ENCODE measurements at regions not wholly inside any gene's neighbourhood (a gene's known extent, or its start where the extent isn't known, plus 50 kb on each side); places are given as distances from the start of the nearest gene placed in this dataset.

DNA sequence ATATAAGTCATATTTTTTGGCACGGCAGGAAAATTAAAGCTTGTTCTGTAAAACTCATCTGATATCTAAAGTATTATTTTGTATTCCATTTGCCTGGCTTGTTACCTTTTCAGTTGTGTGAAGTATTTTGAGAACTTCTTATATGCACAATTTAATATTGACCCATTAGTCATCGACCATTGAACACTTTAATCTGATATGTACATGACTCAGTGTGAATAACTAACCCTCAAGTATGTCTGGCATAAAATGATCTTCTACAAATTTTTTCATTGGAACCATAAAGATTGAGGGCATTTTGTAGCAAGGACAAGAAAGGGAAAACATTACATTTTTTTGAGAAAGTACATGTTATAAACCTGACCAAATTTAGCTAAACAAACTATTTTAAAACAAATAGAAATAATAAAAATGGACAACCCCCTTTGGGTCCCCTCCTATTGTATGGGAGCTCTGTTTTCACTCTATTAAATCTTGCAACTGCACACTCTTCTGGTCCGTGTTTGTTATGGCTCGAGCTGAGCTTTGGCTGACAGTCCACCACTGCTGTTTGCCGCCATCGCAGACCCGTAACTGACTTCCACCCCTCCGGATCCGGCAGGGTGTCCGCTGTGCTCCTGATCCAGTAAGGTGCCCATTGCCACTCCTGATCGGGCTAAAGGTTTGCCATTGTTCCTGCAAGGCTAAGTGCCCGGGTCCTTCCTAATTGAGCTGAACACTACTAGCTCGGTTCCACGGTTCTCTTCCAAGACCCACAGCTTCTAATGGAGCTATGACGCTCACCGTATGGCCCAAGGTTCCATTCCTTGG is 118.8 kb downstream of the SLC6A15 start:
- TF ChIP-seq, protein P1, sequence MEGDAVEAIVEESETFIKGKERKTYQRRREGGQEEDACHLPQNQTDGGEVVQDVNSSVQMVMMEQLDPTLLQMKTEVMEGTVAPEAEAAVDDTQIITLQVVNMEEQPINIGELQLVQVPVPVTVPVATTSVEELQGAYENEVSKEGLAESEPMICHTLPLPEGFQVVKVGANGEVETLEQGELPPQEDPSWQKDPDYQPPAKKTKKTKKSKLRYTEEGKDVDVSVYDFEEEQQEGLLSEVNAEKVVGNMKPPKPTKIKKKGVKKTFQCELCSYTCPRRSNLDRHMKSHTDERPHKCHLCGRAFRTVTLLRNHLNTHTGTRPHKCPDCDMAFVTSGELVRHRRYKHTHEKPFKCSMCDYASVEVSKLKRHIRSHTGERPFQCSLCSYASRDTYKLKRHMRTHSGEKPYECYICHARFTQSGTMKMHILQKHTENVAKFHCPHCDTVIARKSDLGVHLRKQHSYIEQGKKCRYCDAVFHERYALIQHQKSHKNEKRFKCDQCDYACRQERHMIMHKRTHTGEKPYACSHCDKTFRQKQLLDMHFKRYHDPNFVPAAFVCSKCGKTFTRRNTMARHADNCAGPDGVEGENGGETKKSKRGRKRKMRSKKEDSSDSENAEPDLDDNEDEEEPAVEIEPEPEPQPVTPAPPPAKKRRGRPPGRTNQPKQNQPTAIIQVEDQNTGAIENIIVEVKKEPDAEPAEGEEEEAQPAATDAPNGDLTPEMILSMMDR (conservative IDR thresholded peaks at IDR 0.05) = no peak
- H3K4me3 Mint-ChIP-seq = no peak overlapping the region
- DNase-seq (ENCODE audit: extremely low spot score, unreplicated experiment) = no peak
- no peaks in the 10 kb centered on the region for H3K4me1 Mint-ChIP-seq (ENCODE audit: unreplicated experiment)
- peaks cover 7% of the 10 kb centered on the region for H3K9me3 Mint-ChIP-seq
- H3K36me3 Mint-ChIP-seq = no peaks in the 10 kb centered on the region
- no peaks in the 10 kb centered on the region for H3K27me3 Mint-ChIP-seq
- no peak overlapping the region for H3K27ac Mint-ChIP-seq

DNA sequence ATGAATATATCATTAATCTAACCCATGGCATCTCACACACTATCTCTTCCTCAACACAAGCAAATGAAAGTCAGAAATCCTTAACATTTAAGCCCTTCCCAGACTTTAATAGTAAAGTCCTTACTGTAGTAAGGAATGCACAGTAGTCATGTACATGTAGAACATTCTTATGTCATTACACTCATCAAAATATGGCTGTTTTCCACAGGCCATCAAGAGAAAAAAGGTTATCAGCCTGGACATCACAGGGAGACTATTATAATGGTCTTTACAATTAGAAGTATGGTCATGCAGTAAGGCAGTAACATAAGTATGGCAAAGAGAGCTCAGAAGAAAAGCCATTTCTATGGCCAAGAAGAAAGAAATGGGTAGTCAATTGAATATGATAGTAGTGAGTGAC is 121.2 kb downstream of the SLC6A15 start:
- H3K36me3 Mint-ChIP-seq = no peaks in the 10 kb centered on the region
- H3K4me1 Mint-ChIP-seq (ENCODE audit: unreplicated experiment) = no peaks in the 10 kb centered on the region
- no peak for DNase-seq (ENCODE audit: extremely low spot score, unreplicated experiment)
- TF ChIP-seq, protein P1 (conservative IDR thresholded peaks at IDR 0.05) = no peak
- H3K9me3 Mint-ChIP-seq = no peaks in the 10 kb centered on the region
- H3K4me3 Mint-ChIP-seq = no peak overlapping the region
- no peaks in the 10 kb centered on the region for H3K27me3 Mint-ChIP-seq
- no peak overlapping the region for H3K27ac Mint-ChIP-seq

DNA sequence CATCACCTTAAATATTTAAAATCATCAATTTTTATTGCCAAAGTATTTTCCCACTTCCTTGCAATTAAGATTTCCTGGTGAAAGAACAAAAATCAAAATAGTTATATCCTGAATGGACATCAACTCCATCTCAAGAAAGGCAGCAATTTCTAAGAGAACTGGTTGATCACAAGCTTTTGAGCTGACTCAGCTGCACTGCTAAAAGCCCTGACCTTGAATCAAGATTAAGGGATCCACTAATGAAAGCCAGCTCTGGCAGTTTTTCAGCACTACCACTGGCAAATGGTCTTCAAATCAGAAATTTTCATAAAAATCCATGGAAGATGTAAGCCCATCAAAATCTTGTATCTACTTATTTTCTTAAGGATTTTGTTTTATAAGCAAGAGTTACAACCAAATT is 123.4 kb downstream of the SLC6A15 start:
- Mint-ChIP-seq H3K4me3 (no peak overlapping the region), H3K27me3 (no peaks in the 10 kb centered on the region), H3K27ac (no peak overlapping the region), H3K36me3 (no peaks in the 10 kb centered on the region), H3K9me3 (no peaks in the 10 kb centered on the region), H3K4me1 (ENCODE audit: unreplicated experiment) (no peaks in the 10 kb centered on the region)
- TF ChIP-seq, protein P1 (conservative IDR thresholded peaks at IDR 0.05) = no peak
- DNase-seq (ENCODE audit: extremely low spot score, unreplicated experiment) = no peak

DNA sequence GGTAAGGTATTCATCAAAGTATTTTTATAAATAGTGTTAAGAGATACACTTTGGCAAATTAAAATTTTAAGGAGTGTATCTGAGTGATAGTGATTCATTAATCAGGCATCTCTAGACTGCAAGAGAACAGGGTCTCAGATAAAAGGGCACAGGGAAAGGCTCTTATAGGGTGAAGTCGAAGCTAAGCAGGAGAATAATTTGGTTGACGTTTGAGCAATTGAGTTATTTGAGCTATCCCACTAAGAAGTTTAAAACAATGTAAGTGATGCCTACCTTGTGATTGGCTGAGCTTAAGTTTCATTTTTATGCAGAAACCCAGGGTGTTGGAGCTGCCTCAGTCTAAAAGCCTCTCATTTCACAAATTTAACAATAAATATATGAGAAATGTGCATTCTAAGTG is 125.3 kb downstream of the SLC6A15 start:
- no peak overlapping the region for H3K4me3 Mint-ChIP-seq

DNA sequence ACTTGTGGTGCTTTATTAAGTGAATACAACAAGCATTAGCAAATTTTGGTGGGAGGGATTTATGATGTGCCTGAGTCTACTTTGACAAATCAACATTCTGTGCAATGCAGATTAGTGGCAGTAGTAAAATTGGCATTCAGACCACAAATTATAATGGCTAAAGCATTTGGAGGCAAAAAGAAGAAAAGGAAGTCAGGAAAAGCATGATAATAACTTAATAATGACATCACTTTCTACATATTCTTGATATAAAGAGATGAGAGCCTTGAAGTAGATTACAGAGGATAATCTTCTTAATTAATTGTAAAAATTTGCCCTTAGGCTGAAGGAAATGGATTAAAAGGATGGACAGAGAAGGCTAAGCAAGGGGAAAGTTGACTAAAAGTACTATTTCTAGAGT is 126.0 kb downstream of the SLC6A15 start:
- Mint-ChIP-seq H3K4me1 (ENCODE audit: unreplicated experiment) (no peaks in the 10 kb centered on the region), H3K36me3 (no peaks in the 10 kb centered on the region)

More for the DNA sequence above, 125.3 kb downstream of the SLC6A15 start:
- Mint-ChIP-seq H3K27me3 (no peaks in the 10 kb centered on the region), H3K27ac (no peak overlapping the region), H3K4me1 (ENCODE audit: unreplicated experiment) (no peaks in the 10 kb centered on the region), H3K9me3 (no peaks in the 10 kb centered on the region), H3K36me3 (no peaks in the 10 kb centered on the region)
- TF ChIP-seq, protein P1 (conservative IDR thresholded peaks at IDR 0.05) = no peak
- DNase-seq (ENCODE audit: extremely low spot score, unreplicated experiment) = no peak

More for the DNA sequence above, 126.0 kb downstream of the SLC6A15 start:
- Mint-ChIP-seq H3K27ac (no peak overlapping the region), H3K4me3 (no peak overlapping the region), H3K9me3 (no peaks in the 10 kb centered on the region), H3K27me3 (no peaks in the 10 kb centered on the region)
- TF ChIP-seq, protein P1 (conservative IDR thresholded peaks at IDR 0.05) = no peak
- no peak for DNase-seq (ENCODE audit: extremely low spot score, unreplicated experiment)

Data from type B pancreatic cell (in vitro differentiated cells).